Mucosa of descending colon (tissue), 3 donors: ENCODE measurements at regions not wholly inside any gene's neighbourhood (a gene's known extent, or its start where the extent isn't known, plus 50 kb on each side); places are given as distances from the start of the nearest gene placed in this dataset.
"Not testable (repeated sequence)": the region's sequence is repeated elsewhere in the genome, so short reads cannot be mapped to it uniquely, and the experiment has no call there.

Experiments used
- ATAC-seq: fragments of 200-7000 bp; cut with Tn5 transposase; one replicate; pipeline ENCODE4 v1.9.1; 2020; ENCODE audit warnings: mild to moderate bottlenecking, moderate library complexity
- DNase-seq, 3 donors: peaks; one replicate each; pipeline ENCODE4 v3.0.0-alpha.2; 2020
- H3K36me3 ChIP-seq: fragments of 200-600 bp; one replicate; pipeline ENCODE4 v1.8.0; 2021; ENCODE audit warnings: low read depth, mild to moderate bottlenecking
- H3K4me1 ChIP-seq: fragments of 200-600 bp; one replicate; pipeline ENCODE4 v1.8.0; 2021; ENCODE audit warnings: low read depth, mild to moderate bottlenecking
- H3K4me3 ChIP-seq: fragments of 200-600 bp; one replicate; pipeline ENCODE4 v1.8.0; 2021; ENCODE audit warnings: mild to moderate bottlenecking
- H3K9me3 ChIP-seq: fragments of 200-600 bp; one replicate; pipeline ENCODE4 v1.8.0; 2021; ENCODE audit warnings: mild to moderate bottlenecking
- CTCF ChIP-seq: fragments of 200-600 bp; IDR thresholded peaks from one replicate; pipeline ENCODE4 v1.8.0; 2022; ENCODE audit warnings: antibody characterized with exemption, mild to moderate bottlenecking
- intact Hi-C, 2 donors: fragments of 100-400 bp; cut with DNase I in 1 of 2; cut with micrococcal nuclease in 1 of 2; formaldehyde crosslinking; loops; one replicate each; pipeline versions ENCODE4 v1.11.0 to v1.11.1; 2022; cut with DNase I, micrococcal nuclease
- donor health status: DM: no; HTN: no; CAD: no; lungs with moderate emphysema.
- donor health status: DM: no; HTN: no; CAD: no.
- donor health status: DM: no; HTN: yes; CAD: no.

- intact Hi-C loops = no loop called here
- ATAC-seq (no peak), DNase-seq (no peak)
- no peak for TF ChIP-seq CTCF
- no peak overlapping the region for H3K4me3 ChIP-seq
- H3K36me3 ChIP-seq = no peaks in the 10 kb centered on the region
- no peaks in the 10 kb centered on the region for H3K4me1 ChIP-seq
- no peaks in the 10 kb centered on the region for H3K9me3 ChIP-seq
Measured at GRCh38 chr9:115681585-115681984, 472.0 kb upstream of the PAPPA start.

- no peaks in the 10 kb centered on the region for H3K9me3 ChIP-seq
- intact Hi-C loops = no loop called here
- no peak for TF ChIP-seq CTCF
- no peak overlapping the region for H3K4me3 ChIP-seq
- ATAC-seq (no peak), DNase-seq (no peak)
- no peaks in the 10 kb centered on the region for H3K4me1 ChIP-seq
- no peaks in the 10 kb centered on the region for H3K36me3 ChIP-seq
Measured at GRCh38 chr9:115686069-115686468, 467.5 kb upstream of the PAPPA start.

GRCh38 chr9:115687356-115687755 is 466.2 kb upstream of the PAPPA start:
- no peak for TF ChIP-seq CTCF
- Histone ChIP-seq H3K4me3 (no peak overlapping the region), H3K9me3 (no peaks in the 10 kb centered on the region), H3K4me1 (no peaks in the 10 kb centered on the region), H3K36me3 (no peaks in the 10 kb centered on the region)
- no peak for DNase-seq
- ATAC-seq = no peak
- intact Hi-C loops = no loop called here

GRCh38 chr9:115689331-115689730 is 464.3 kb upstream of the PAPPA start:
- ATAC-seq = no peak

DNA sequence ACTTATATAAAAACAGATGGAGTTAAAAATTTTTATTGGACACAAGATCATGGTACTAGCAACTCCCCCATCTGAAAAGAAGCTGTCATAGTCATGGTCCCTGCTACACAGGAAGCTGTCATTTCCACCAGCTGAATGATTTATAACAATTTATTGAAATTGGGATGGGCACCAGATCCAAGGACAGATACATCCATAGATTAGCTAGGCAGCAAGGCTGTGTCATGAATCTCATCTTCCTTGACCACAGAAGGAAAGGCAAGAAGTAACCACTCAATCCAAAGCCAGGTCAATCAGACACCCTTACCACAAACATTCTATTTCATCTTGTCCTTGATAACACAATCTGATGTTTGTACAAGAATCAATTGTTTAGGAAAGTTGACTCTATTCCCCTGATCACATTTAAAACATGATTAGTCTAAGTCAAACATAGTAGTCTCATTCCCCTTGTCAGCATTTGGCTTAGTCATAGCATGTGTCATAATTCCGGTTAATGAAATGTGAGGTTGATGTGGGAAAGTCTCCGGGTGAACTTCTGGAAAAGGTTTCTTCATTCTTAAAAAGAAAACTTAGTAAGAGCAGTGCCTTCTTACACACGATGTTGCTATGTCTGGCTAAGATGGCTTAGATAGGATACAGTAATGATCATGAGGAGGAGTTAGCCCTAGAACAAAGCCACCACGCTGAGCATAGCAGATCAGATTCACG is 462.6 kb upstream of the PAPPA start:
- ATAC-seq (no peak), DNase-seq (no peak)
- no peak for TF ChIP-seq CTCF
- Histone ChIP-seq H3K4me1 (no peaks in the 10 kb centered on the region), H3K9me3 (no peaks in the 10 kb centered on the region), H3K36me3 (no peaks in the 10 kb centered on the region), H3K4me3 (no peak overlapping the region)
- intact Hi-C loops = no loop called here

More at GRCh38 chr9:115689331-115689730, 464.3 kb upstream of the PAPPA start:
- no peak for DNase-seq
- TF ChIP-seq CTCF = no peak
- Histone ChIP-seq H3K4me3 (no peak overlapping the region), H3K36me3 (no peaks in the 10 kb centered on the region), H3K4me1 (no peaks in the 10 kb centered on the region), H3K9me3 (no peaks in the 10 kb centered on the region)
- intact Hi-C loops = no loop called here

DNA sequence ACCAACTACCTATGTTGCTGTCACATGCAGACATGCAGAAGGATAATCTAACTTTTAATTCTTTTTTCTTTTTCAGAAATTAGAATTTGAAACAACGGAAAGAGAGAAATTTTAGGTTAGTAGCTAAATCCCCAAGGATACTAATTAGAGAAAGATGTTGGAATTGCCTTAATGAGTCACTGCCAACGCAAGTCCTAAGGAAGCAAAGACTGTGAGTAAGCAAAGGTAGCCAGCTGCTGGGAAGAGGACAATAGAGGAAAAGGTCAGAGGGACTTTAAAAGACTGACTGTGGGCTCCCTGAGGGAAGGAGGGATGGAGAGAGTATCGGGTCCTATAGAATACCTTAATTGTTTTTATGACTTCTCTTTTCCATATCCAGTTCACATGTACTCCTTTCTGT is 461.9 kb upstream of the PAPPA start:
- H3K4me3 ChIP-seq = no peak overlapping the region
- no peaks in the 10 kb centered on the region for H3K9me3 ChIP-seq
- intact Hi-C loops = no loop called here
- no peaks in the 10 kb centered on the region for H3K36me3 ChIP-seq
- ATAC-seq (no peak), DNase-seq (no peak)
- no peaks in the 10 kb centered on the region for H3K4me1 ChIP-seq
- no peak for TF ChIP-seq CTCF

DNA sequence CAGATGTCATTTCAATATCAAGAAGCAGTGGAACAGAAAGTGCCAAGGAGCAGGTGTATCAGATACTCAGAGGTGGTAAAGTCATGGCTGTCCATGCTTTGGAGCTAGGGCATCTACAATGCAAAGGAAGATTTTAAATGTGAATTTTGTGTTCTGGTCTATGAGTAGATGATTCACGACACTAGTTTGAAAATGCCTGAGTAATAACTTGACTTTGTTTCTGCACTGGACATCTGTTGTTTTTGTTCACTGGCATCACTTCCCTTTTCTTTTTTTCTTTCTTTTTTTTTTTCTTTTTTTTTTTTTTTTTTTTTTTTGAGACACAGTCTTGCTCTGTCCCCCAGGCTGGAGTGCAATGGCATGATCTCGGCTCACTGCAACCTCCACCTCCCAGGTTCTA is 460.7 kb upstream of the PAPPA start:
- ATAC-seq, H3K9me3 ChIP-seq, intact Hi-C loops, DNase-seq, H3K36me3 ChIP-seq, H3K4me1 ChIP-seq, H3K4me3 ChIP-seq: not testable (repeated sequence)
